ENCODE measurements at regions not wholly inside any gene's neighbourhood (a gene's known extent, or its start where the extent isn't known, plus 50 kb on each side); places are given as distances from the start of the nearest gene placed in this dataset.

- DNase-seq, result no peak
Measured at GRCh38 chr12:24121911-24122310, 172.4 kb upstream of the SOX5 start.

- DNase-seq, result no peak
Measured at GRCh38 chr12:24118668-24119067, 169.2 kb upstream of the SOX5 start.

GRCh38 chr12:24116548-24116947, 167.1 kb upstream of the SOX5 start:
- DNase-seq, result no peak

GRCh38 chr12:24113701-24114100, 164.2 kb upstream of the SOX5 start:
- no peak for DNase-seq

GRCh38 chr12:24111616-24112015, 162.1 kb upstream of the SOX5 start:
- DNase-seq, result no peak

DNA sequence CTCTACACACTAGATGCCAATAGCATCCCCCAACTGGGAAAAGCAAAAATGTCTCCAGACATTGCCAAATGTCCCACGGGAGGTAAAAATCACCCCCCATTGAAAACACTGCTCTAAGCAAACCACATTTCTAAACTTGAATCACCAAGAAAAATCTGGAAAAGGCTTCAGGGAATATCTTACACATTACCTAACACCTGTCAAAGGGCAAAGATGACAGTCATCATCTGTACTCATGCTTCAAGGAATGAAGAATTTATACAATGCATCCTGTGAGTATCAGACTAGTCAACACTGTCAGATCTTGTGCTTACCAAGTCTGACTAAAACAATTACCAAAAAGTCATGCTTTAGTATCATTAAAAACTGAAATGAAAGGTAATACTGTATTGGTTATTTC, 161.6 kb upstream of the SOX5 start:
- DNase-seq, result no peak

DNA sequence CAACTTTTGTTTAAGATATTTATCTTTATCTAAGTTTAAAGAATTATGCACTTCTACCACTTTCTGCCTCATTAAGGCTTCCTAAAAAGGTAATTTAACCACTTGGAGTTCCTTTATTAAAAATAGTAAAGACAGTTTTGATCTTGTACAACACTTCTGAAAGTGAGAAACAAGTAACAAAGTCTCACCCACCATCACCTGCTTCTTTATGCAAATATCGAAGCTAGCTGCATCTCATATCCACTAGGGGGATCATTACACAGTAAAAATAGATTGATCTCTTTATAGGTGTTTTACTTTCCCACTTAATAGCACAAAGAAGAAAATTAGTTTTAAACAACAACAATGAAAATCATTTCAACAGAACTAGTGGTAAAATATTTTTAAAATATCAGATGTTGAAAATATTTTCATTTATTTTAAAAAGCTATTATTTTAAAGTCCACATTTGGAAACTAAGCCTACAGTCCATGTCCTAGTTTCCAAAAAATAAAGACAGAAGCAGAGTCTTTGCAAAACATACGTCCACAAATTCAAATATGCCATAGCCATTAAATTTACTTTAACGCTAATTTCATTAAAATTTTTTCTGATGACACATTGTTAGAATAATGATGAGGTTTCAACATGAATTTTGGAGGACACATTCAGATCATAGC, 160.0 kb upstream of the SOX5 start:
- DNase-seq, result no peak

- DNase-seq, result no peak
Measured at GRCh38 chr12:24102676-24103075, 153.2 kb upstream of the SOX5 start.

GRCh38 chr12:24099576-24099975, 150.1 kb upstream of the SOX5 start:
- no peak for DNase-seq

GRCh38 chr12:24095245-24095644, 145.8 kb upstream of the SOX5 start:
- no peak for DNase-seq

DNA sequence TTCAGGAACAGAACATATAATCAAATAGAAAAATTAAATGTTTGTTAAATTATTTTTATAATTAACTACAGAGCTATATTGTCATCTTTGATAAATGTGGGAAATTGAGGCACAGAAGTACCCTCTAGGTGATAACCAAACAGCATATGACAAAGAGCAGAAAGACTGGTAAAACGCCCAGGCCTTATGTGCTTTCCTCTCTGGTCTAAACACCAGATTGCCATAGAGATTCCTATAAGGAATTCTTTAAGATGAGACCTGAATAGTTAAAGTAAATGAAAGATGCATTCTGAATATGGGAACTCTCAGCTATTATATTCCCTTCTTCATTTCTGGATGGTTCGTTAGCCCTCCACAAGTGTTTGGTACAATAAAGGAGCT, 140.0 kb upstream of the SOX5 start:
- DNase-seq, result no peak

- DNase-seq, result no peak
Measured at GRCh38 chr12:24088751-24089509, 139.5 kb upstream of the SOX5 start.

DNA sequence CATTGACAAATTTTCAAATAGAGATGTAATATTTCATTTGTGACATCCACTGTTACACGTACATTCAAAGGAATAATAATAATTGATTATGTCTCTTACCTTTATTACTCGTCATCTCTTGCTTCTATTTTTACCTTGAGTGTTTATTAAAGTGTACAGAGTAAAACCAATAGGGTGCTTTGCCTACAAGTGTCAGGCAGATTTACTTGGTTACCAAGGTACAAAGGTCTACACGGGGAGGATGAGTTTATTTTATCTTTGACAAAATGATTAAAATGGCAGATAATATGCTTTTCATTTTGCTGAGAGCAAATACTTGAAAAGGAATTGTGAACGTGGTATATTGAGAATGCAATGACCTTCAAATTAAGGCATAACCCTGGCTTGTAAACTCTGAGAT, 137.8 kb upstream of the SOX5 start:
- no peak for DNase-seq

DNA sequence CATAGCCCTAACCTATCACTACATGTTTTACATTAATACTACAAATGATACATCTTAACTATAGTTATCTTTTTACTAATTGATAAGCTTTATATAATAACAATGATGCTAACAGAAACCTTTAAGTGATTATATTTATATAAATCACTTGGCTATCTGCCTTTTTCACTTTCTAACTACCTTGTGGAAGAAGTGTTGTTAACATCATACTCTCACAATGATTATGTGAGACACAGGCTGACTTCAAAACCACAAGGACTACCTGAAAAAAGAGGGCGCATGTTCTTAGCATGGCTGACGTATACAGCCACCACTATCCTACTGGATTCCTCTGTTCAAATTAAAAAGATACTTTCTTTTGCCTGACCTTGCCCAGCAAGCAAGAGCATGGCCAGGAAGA, 135.3 kb upstream of the SOX5 start:
- DNase-seq, result no peak

- DNase-seq, result no peak
Measured at GRCh38 chr12:24083838-24084237, 134.4 kb upstream of the SOX5 start.

DNA sequence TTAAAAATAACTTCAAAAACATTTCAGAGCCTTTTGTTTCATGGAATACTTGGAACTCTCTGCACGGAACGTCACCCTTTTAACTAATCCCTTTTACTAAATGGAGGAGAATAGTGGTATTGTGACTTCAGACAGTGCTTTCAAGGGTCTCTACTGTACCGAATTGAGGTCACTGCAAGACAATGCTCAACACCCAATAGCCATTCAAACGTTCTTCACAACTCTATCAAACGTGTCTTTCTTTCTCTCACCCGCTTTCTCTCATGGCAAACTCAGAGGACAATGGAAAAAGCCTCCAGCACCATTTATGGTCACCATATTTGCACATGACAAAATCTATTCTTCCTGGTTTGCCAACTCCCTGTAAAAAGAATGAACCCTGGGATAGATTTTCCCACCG, 132.1 kb upstream of the SOX5 start:
- DNase-seq, result no peak

DNA sequence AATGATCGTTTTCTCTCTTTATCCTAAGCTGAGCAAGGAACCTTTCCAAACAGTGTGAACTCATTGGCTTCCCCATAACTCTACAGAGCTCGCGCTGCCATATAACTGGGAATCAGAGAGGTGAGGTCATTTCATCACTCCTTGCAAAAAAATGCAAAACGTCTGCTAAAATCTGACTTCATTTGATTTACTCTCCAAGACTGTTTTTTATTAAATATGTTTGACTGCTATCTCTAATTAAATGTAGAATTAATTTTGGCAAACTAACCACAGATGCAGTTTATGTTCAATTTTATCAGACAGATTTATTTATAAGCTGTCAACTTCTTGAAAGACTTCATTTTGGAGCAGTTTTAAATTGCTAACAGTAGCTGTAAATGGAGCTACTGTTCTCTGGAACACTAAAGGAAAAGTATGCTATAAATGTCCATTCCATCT, 131.6 kb upstream of the SOX5 start:
- DNase-seq, result no peak

DNA sequence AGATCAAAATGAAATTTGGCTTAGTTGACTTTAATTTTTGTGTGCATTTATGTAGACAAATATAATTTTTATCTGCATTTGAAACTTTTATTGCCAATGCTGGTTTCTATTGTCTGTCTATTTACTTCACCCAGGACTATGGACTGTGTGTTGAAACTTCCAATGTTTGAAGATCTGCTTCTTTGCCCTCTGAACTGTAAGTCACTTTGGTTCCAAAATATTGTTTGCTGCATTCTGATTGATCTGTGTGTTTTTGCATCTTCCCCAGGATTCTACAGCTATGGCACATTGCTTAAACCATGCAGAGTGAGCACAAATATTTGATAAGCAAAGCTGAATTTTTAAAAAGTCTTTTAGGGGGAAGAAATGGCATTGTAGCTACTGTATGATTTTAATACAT, 131.0 kb upstream of the SOX5 start:
- no peak for DNase-seq

DNA sequence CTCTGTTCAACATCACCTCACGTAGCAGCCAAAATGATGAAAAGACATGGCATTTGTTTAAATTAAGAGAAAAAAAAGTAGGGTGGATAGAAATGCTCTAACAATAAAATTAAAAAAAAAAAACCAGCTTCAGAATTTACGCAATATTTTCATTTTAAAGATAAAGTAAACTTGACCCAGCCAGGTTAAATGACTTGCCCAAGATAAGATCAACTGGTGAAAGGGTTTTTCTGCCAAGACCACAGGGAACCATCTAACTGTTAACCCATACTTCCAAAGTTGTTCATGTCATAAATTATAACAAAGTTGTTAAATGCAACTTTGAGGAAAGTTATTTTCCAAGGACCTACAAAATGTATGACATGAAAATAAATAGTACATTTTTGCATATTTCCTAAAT, 129.6 kb upstream of the SOX5 start:
- no peak for DNase-seq

DNA sequence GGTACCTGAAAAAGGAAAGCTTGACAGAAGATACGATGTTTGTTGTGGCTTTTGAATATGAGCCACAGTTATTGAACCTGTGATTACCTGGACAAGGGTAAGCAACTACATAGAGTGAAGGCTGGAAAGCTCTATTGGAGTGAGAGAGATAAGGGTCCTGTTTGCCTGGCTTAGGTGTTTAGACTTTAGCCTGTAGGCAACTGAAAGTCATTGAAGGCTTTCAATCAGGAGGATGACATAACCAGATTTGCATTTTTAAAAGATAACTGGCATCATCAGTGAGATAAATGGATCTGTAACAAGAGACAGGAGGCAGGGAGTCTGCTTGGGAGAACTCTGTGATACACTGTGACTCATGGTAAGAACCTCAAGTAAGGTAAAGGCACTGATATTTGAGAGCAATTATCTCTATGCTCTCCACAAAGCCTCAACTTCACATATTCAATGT, 128.9 kb upstream of the SOX5 start:
- no peak for DNase-seq

GRCh38 chr12:24077161-24077560, 127.7 kb upstream of the SOX5 start:
- no peak for DNase-seq

DNA sequence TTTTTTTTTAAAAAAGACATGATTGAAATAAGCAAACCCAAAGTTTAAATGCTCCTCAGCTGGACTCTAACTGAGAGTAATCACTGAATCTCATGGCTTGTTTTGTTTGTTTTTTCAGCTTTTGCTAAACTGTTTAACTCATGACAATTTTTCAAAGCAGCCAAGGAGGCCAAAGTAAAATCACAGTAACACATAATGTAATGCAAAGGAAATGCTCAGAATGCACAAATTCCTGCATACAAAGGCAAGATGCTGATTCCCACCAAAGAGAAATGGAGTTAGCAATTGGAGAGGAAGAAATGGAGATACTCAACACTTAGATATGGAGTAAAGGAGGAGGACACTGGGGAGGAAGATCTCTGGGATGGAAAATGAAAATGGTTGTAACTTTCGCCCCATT, 126.2 kb upstream of the SOX5 start:
- no peak for DNase-seq

GRCh38 chr12:24073170-24073810, 123.8 kb upstream of the SOX5 start:
- DNase-seq, result no peak

DNA sequence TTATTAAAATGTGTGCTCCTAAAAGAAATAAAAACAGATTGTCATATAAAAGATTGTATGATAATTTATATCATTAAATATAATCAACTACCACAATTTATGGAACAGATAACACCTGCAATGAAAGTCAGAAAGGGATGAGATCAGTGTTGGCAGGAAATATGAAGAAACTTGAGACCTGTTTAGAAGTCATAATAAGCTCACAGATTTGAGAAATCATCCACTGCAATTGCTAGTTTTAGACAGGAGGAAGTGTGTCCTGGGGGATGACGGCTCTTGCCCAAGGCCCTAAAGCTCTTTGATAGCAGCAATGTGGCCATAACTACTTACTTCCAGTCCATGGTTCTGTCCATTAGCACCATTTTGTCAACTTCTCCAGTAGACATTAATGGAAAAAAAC, 122.8 kb upstream of the SOX5 start:
- no peak for DNase-seq
